Activated CD8-positive, alpha-beta T cell treated with anti-CD3 and anti-CD28 coated beads, Interleukin-2, amount 10 ng/mL, durations not matched to agents 7 days and 5 days (primary cell): ENCODE measurements at regions not wholly inside any gene's neighbourhood (a gene's known extent, or its start where the extent isn't known, plus 50 kb on each side); places are given as distances from the start of the nearest gene placed in this dataset.

ENCODE experiments used
- ATAC-seq: fragments of 150-1000 bp; cut with Tn5 transposase; one replicate; pipeline ENCODE4 v1.10.0; 2021; ENCODE audit warnings: moderate library complexity
- CTCF ChIA-PET: fragments of 350-600 bp; sonication (Branson Sonifier 250); formaldehyde crosslinking; loops from one replicate; lab custom pipeline; 2021; ENCODE audit warnings: antibody characterized with exemption; lab: Charles Lee
- POLR2A ChIA-PET: fragments of 350-600 bp; sonication (Branson Sonifier 250); formaldehyde crosslinking; loops from one replicate; lab custom pipeline; 2021; ENCODE audit warnings: antibody characterized with exemption; lab: Charles Lee
- DNase-seq: peaks from one replicate; pipeline ENCODE4 v3.0.0-alpha.2; 2020
- H3K27ac Mint-ChIP-seq: one replicate; pipeline ENCODE4 v1.8.0; 2021; ENCODE audit warnings: mild to moderate bottlenecking, mixed read lengths
- H3K27me3 Mint-ChIP-seq: one replicate; pipeline ENCODE4 v1.8.0; 2021; ENCODE audit warnings: low read depth, mixed read lengths
- H3K36me3 Mint-ChIP-seq: one replicate; pipeline ENCODE4 v1.8.0; 2021; ENCODE audit warnings: low read depth, mixed read lengths
- H3K4me1 Mint-ChIP-seq: one replicate; pipeline ENCODE4 v1.8.0; 2021; ENCODE audit warnings: low read depth, mixed read lengths
- H3K4me3 Mint-ChIP-seq: one replicate; pipeline ENCODE4 v1.8.0; 2021; ENCODE audit warnings: mild to moderate bottlenecking, mixed read lengths
- H3K9me3 Mint-ChIP-seq: one replicate; pipeline ENCODE4 v1.8.0; 2022; ENCODE audit warnings: mixed read lengths; ENCODE audit not compliant: insufficient read depth

- DNase-seq (no peak), ATAC-seq (no peak)
- ChIA-PET CTCF (no interaction called here), POLR2A (no interaction called here)
- Mint-ChIP-seq H3K4me3 (no peak overlapping the region), H3K27ac (no peak overlapping the region), H3K4me1 (no peaks in the 10 kb centered on the region), H3K9me3 (no peaks in the 10 kb centered on the region), H3K27me3 (no peaks in the 10 kb centered on the region), H3K36me3 (no peaks in the 10 kb centered on the region)
Observed at GRCh38 chr18:22325396-22325795, 92.3 kb downstream of the CTAGE1 start.

GRCh38 chr18:22324191-22325131, 93.3 kb downstream of the CTAGE1 start:
- Mint-ChIP-seq H3K36me3 (no peaks in the 10 kb centered on the region), H3K4me1 (no peaks in the 10 kb centered on the region), H3K4me3 (no peak overlapping the region), H3K27me3 (no peaks in the 10 kb centered on the region), H3K9me3 (no peaks in the 10 kb centered on the region), H3K27ac (peak overlapping the region; percentile 16)
- ChIA-PET CTCF (interaction anchor here (0.8 kb wide), 1 partner anchor 13 kb away, joined by 4 read pairs; no protein-coding TSS in a partner anchor), POLR2A (no interaction called here)
- DNase-seq (no peak), ATAC-seq (peak; percentile 65)

- CTCF ChIA-PET: no interaction called here
- POLR2A ChIA-PET: no interaction called here
- Mint-ChIP-seq H3K27me3 (no peaks in the 10 kb centered on the region), H3K4me1 (no peaks in the 10 kb centered on the region), H3K9me3 (no peaks in the 10 kb centered on the region), H3K4me3 (no peak overlapping the region), H3K36me3 (no peaks in the 10 kb centered on the region), H3K27ac (no peak overlapping the region)
- DNase-seq (no peak), ATAC-seq (no peak)
Observed at GRCh38 chr18:22322243-22322691, 95.4 kb downstream of the CTAGE1 start.

- H3K4me3 Mint-ChIP-seq: no peak overlapping the region
- no peaks in the 10 kb centered on the region for H3K4me1 Mint-ChIP-seq
- ChIA-PET POLR2A (no interaction called here), CTCF (no interaction called here)
- no peaks in the 10 kb centered on the region for H3K27me3 Mint-ChIP-seq
- no peak overlapping the region for H3K27ac Mint-ChIP-seq
- DNase-seq: no peak
- no peak for ATAC-seq
- H3K36me3 Mint-ChIP-seq: no peaks in the 10 kb centered on the region
- H3K9me3 Mint-ChIP-seq: no peaks in the 10 kb centered on the region
Observed at GRCh38 chr18:22320771-22321170, 96.9 kb downstream of the CTAGE1 start.

GRCh38 chr18:22320155-22320554, 97.6 kb downstream of the CTAGE1 start:
- ATAC-seq: no peak
- Mint-ChIP-seq H3K27ac (no peak overlapping the region), H3K27me3 (no peaks in the 10 kb centered on the region), H3K9me3 (no peaks in the 10 kb centered on the region), H3K4me1 (no peaks in the 10 kb centered on the region), H3K4me3 (no peak overlapping the region), H3K36me3 (no peaks in the 10 kb centered on the region)
- ChIA-PET POLR2A (no interaction called here), CTCF (no interaction called here)
- DNase-seq: no peak

GRCh38 chr18:22318745-22319407, 98.8 kb downstream of the CTAGE1 start:
- H3K27me3 Mint-ChIP-seq: no peaks in the 10 kb centered on the region
- ChIA-PET POLR2A (no interaction called here), CTCF (no interaction called here)
- DNase-seq (no peak), ATAC-seq (no peak)
- H3K4me1 Mint-ChIP-seq: no peaks in the 10 kb centered on the region
- no peaks in the 10 kb centered on the region for H3K9me3 Mint-ChIP-seq
- H3K4me3 Mint-ChIP-seq: no peak overlapping the region
- H3K36me3 Mint-ChIP-seq: no peaks in the 10 kb centered on the region
- no peak overlapping the region for H3K27ac Mint-ChIP-seq

- DNase-seq: no peak
- no peaks in the 10 kb centered on the region for H3K9me3 Mint-ChIP-seq
- H3K4me1 Mint-ChIP-seq: no peaks in the 10 kb centered on the region
- CTCF ChIA-PET: no interaction called here
- no peak overlapping the region for H3K4me3 Mint-ChIP-seq
- H3K27ac Mint-ChIP-seq: no peak overlapping the region
- H3K27me3 Mint-ChIP-seq: no peaks in the 10 kb centered on the region
- H3K36me3 Mint-ChIP-seq: no peaks in the 10 kb centered on the region
- POLR2A ChIA-PET: no interaction called here
- no peak for ATAC-seq
Observed at GRCh38 chr18:22314420-22314819, 103.3 kb downstream of the CTAGE1 start.

- ATAC-seq (no peak), DNase-seq (no peak)
- Mint-ChIP-seq H3K4me3 (no peak overlapping the region), H3K27me3 (no peaks in the 10 kb centered on the region), H3K36me3 (no peaks in the 10 kb centered on the region), H3K27ac (no peak overlapping the region), H3K9me3 (no peaks in the 10 kb centered on the region), H3K4me1 (no peaks in the 10 kb centered on the region)
- POLR2A ChIA-PET: no interaction called here
- CTCF ChIA-PET: no interaction called here
Observed at GRCh38 chr18:22314001-22314400, 103.7 kb downstream of the CTAGE1 start.

GRCh38 chr18:22311301-22311700, 106.4 kb downstream of the CTAGE1 start:
- Mint-ChIP-seq H3K4me3 (no peak overlapping the region), H3K4me1 (no peaks in the 10 kb centered on the region), H3K36me3 (no peaks in the 10 kb centered on the region), H3K9me3 (no peaks in the 10 kb centered on the region), H3K27ac (no peak overlapping the region), H3K27me3 (no peaks in the 10 kb centered on the region)
- CTCF ChIA-PET: interaction anchor here (1.4 kb wide), 1 partner anchor 13 kb away, joined by 4 read pairs; no protein-coding TSS in a partner anchor
- DNase-seq (no peak), ATAC-seq (no peak)
- POLR2A ChIA-PET: no interaction called here

- H3K27me3 Mint-ChIP-seq: no peaks in the 10 kb centered on the region
- CTCF ChIA-PET: no interaction called here
- ATAC-seq: no peak
- POLR2A ChIA-PET: no interaction called here
- no peaks in the 10 kb centered on the region for H3K9me3 Mint-ChIP-seq
- no peaks in the 10 kb centered on the region for H3K36me3 Mint-ChIP-seq
- H3K4me1 Mint-ChIP-seq: no peaks in the 10 kb centered on the region
- H3K27ac Mint-ChIP-seq: no peak overlapping the region
- no peak for DNase-seq
- no peak overlapping the region for H3K4me3 Mint-ChIP-seq
Observed at GRCh38 chr18:22309191-22309590, 108.5 kb downstream of the CTAGE1 start.

- ChIA-PET POLR2A (no interaction called here), CTCF (no interaction called here)
- H3K4me1 Mint-ChIP-seq: no peaks in the 10 kb centered on the region
Observed at GRCh38 chr18:22307528-22307927, 110.2 kb downstream of the CTAGE1 start.

GRCh38 chr18:22303927-22304326, 113.8 kb downstream of the CTAGE1 start:
- Mint-ChIP-seq H3K9me3 (no peaks in the 10 kb centered on the region), H3K27ac (no peak overlapping the region), H3K36me3 (no peaks in the 10 kb centered on the region), H3K4me3 (no peak overlapping the region), H3K4me1 (no peaks in the 10 kb centered on the region), H3K27me3 (no peaks in the 10 kb centered on the region)
- DNase-seq: no peak
- CTCF ChIA-PET: no interaction called here
- ATAC-seq: no peak
- POLR2A ChIA-PET: no interaction called here

More at GRCh38 chr18:22307528-22307927, 110.2 kb downstream of the CTAGE1 start:
- Mint-ChIP-seq H3K27me3 (no peaks in the 10 kb centered on the region), H3K9me3 (no peaks in the 10 kb centered on the region), H3K4me3 (no peak overlapping the region), H3K27ac (no peak overlapping the region), H3K36me3 (no peaks in the 10 kb centered on the region)
- DNase-seq (no peak), ATAC-seq (no peak)
